Endodermal cell (in vitro differentiated cells): ENCODE measurements at regions not wholly inside any gene's neighbourhood (a gene's known extent, or its start where the extent isn't known, plus 50 kb on each side); places are given as distances from the start of the nearest gene placed in this dataset.

Experiments used
- DNase-seq: peaks from one replicate; pipeline ENCODE4 v3.0.0-alpha.2; 2017
- H3K27ac ChIP-seq: 2 replicates; pipeline ENCODE4 v1.5.1; 2013; ENCODE audit warnings: mild to moderate bottlenecking, low read depth, low read length, moderate library complexity
- H3K27me3 ChIP-seq: 2 replicates; pipeline ENCODE4 v1.6.1; 2013; ENCODE audit warnings: mild to moderate bottlenecking, low read length, moderate library complexity; ENCODE audit not compliant: insufficient read depth, control insufficient read depth, poor library complexity, severe bottlenecking
- H3K36me3 ChIP-seq: 2 replicates; pipeline ENCODE4 v1.7.0; 2013; ENCODE audit warnings: mild to moderate bottlenecking, low read length, moderate library complexity; ENCODE audit not compliant: control insufficient read depth, insufficient read depth
- H3K4me1 ChIP-seq: one replicate; pipeline ENCODE4 v1.7.0; 2013; ENCODE audit warnings: low read length; ENCODE audit not compliant: control insufficient read depth, insufficient read depth
- H3K4me3 ChIP-seq: 2 replicates; pipeline ENCODE4 v1.5.1; 2013; ENCODE audit warnings: mild to moderate bottlenecking, low read length, moderate library complexity
- H3K9ac ChIP-seq: 2 replicates; pipeline ENCODE4 v1.6.1; 2013; ENCODE audit warnings: mild to moderate bottlenecking, low read length, moderate library complexity; ENCODE audit not compliant: poor library complexity, severe bottlenecking; ENCODE audit errors: extremely low read depth
- H3K9me3 ChIP-seq: 2 replicates; pipeline ENCODE4 v1.6.1; 2013; ENCODE audit warnings: mild to moderate bottlenecking, low read length, moderate library complexity; ENCODE audit not compliant: control insufficient read depth
- H3K27ac Mint-ChIP-seq: 2 replicates; pipeline ENCODE4 v1.8.0; 2020; ENCODE audit warnings: mixed read lengths
- H3K27me3 Mint-ChIP-seq: 2 replicates; pipeline ENCODE4 v1.8.0; 2021; ENCODE audit warnings: mild to moderate bottlenecking, mixed read lengths; ENCODE audit not compliant: insufficient read depth
- H3K36me3 Mint-ChIP-seq: 2 replicates; pipeline ENCODE4 v1.8.0; 2020; ENCODE audit warnings: low read depth, mixed read lengths
- H3K4me1 Mint-ChIP-seq: 2 replicates; pipeline ENCODE4 v1.8.0; 2020; ENCODE audit warnings: mixed read lengths
- H3K4me3 Mint-ChIP-seq: 2 replicates; pipeline ENCODE4 v1.8.0; 2020; ENCODE audit warnings: mild to moderate bottlenecking, moderate library complexity, mixed read lengths
- H3K9me3 Mint-ChIP-seq: 2 replicates; pipeline ENCODE4 v1.8.0; 2020; ENCODE audit warnings: mild to moderate bottlenecking, mixed read lengths
- CTCF ChIP-seq: fragments of 200-600 bp; sonication (generic); conservative IDR thresholded peaks from 2 replicates; pipeline ENCODE4 v1.5.0; 2021; ENCODE audit warnings: antibody characterized with exemption, mild to moderate bottlenecking
- WGBS, 2 experiments: methylation state at CpG; one replicate each; pipeline versions ENCODE4 v1.1.5 to v1.1.7; 2013; ENCODE audit warnings: missing lambda C conversion rate in 2 of 2, mixed read lengths in 1 of 2; ENCODE audit not compliant: insufficient coverage in 1 of 2, insufficient read length in 1 of 2; 5-methylcytosine and 5-hydroxymethylcytosine counted together

GRCh38 chr17:53483704-53484103, 339.0 kb upstream of the KIF2B start:
- WGBS, 2 experiments, result 80 to 100% methylated on average over 1 of the region's 1 CpG
- Histone ChIP-seq H3K4me3 (no peak overlapping the region), H3K9me3 (no peaks in the 10 kb centered on the region), H3K27me3 (no peaks in the 10 kb centered on the region), H3K36me3 (no peaks in the 10 kb centered on the region), H3K27ac (no peak overlapping the region), H3K4me1 (no peaks in the 10 kb centered on the region), H3K9ac (no peak overlapping the region)
- no peaks in the 10 kb centered on the region for H3K27me3 Mint-ChIP-seq
- DNase-seq, result no peak
- peaks cover 2% of the 10 kb centered on the region for H3K9me3 Mint-ChIP-seq
- no peaks in the 10 kb centered on the region for H3K36me3 Mint-ChIP-seq
- H3K4me3 Mint-ChIP-seq, result no peak overlapping the region
- TF ChIP-seq CTCF, result no peak
- no peak overlapping the region for H3K27ac Mint-ChIP-seq
- H3K4me1 Mint-ChIP-seq, result no peaks in the 10 kb centered on the region

- H3K4me3 Mint-ChIP-seq, result no peak overlapping the region
- no peaks in the 10 kb centered on the region for H3K4me1 Mint-ChIP-seq
- no peak for DNase-seq
- H3K9me3 Mint-ChIP-seq, result no peaks in the 10 kb centered on the region
- no peak overlapping the region for H3K9ac ChIP-seq
- H3K4me3 ChIP-seq, result no peak overlapping the region
- no peak for TF ChIP-seq CTCF
- H3K4me1 ChIP-seq, result no peaks in the 10 kb centered on the region
- H3K27ac Mint-ChIP-seq, result no peak overlapping the region
- no peak overlapping the region for H3K27ac ChIP-seq
- H3K27me3 Mint-ChIP-seq, result no peaks in the 10 kb centered on the region
- 91 to 98% methylated on average over 3 of the region's 3 CpGs for WGBS, 2 experiments
- H3K27me3 ChIP-seq, result no peaks in the 10 kb centered on the region
- H3K9me3 ChIP-seq, result no peaks in the 10 kb centered on the region
- no peaks in the 10 kb centered on the region for H3K36me3 Mint-ChIP-seq
- no peaks in the 10 kb centered on the region for H3K36me3 ChIP-seq
These were observed 347.7 kb upstream of the KIF2B start for GRCh38 chr17:53475002-53475401.

- Histone ChIP-seq H3K9ac (no peak overlapping the region), H3K27me3 (no peaks in the 10 kb centered on the region), H3K4me1 (no peaks in the 10 kb centered on the region), H3K9me3 (peaks cover 6% of the 10 kb centered on the region), H3K27ac (no peak overlapping the region), H3K4me3 (no peak overlapping the region), H3K36me3 (no peaks in the 10 kb centered on the region)
- no peak for TF ChIP-seq CTCF
- no peaks in the 10 kb centered on the region for H3K4me1 Mint-ChIP-seq
- no peak overlapping the region for H3K4me3 Mint-ChIP-seq
- H3K27me3 Mint-ChIP-seq, result no peaks in the 10 kb centered on the region
- no peak overlapping the region for H3K27ac Mint-ChIP-seq
- peaks cover 5% of the 10 kb centered on the region for H3K9me3 Mint-ChIP-seq
- WGBS, 2 experiments, result 89% methylated on average over 1 of the region's 1 CpG; no CpG with 5 or more reads in 1 of the 2 experiments
- DNase-seq, result no peak
- H3K36me3 Mint-ChIP-seq, result peaks cover 1% of the 10 kb centered on the region
These were observed 350.1 kb upstream of the KIF2B start for GRCh38 chr17:53472586-53472985.
